GM12878 (cell line): ENCODE measurements at regions not wholly inside any gene's neighbourhood (a gene's known extent, or its start where the extent isn't known, plus 50 kb on each side); places are given as distances from the start of the nearest gene placed in this dataset.

Experiments used
- ATAC-seq: fragments of 200-7000 bp; cut with Tn5 transposase; 3 replicates; pipeline ENCODE4 v1.9.1; 2020; ENCODE audit warnings: mild to moderate bottlenecking, moderate library complexity
- BruUV-seq: library from RNA; stranded (reverse); fragments of 400-500 nt; replicated peaks from 2 replicates; lab custom pipeline; 2021; lab: Mats Ljungman, UMichigan
- CTCF ChIA-PET: fragments of 300-600 bp; sonication (Branson Sonifier 250); formaldehyde crosslinking; extraction: SDS; loops from one replicate; lab custom pipeline; 2021; ENCODE audit warnings: inconsistent platforms; lab: Yijun Ruan, JAX
- POLR2A ChIA-PET: fragments of 350-600 bp; formaldehyde crosslinking; extraction: SDS; loops from one replicate; lab custom pipeline; 2021; ENCODE audit warnings: inconsistent platforms; lab: Charles Lee
- RAD21 ChIA-PET: fragments of 300-600 bp; sonication (Branson Sonifier 250); formaldehyde crosslinking; loops from one replicate; lab custom pipeline; 2023; ENCODE audit warnings: antibody characterized with exemption; ENCODE audit not compliant: unreplicated experiment; lab: Charles Lee
- SMC1A ChIA-PET: fragments of 300-600 bp; sonication (Branson Sonifier 250); formaldehyde crosslinking; loops from one replicate; lab custom pipeline; 2023; ENCODE audit not compliant: unreplicated experiment, uncharacterized antibody; lab: Charles Lee
- DNase-seq: peaks from one replicate; pipeline ENCODE4 v3.0.0-alpha.2; 2011; ENCODE audit warnings: low read depth, low spot score
- FAIRE-seq: peaks from 3 replicates; lab custom pipeline; 2011; peaks lifted over from hg19 to GRCh38; lab: Jason Lieb, UNC
- H2AFZ ChIP-seq: 2 replicates; pipeline ENCODE4 v1.6.0; 2011; ENCODE audit warnings: low read depth, low read length, control low read depth; ENCODE audit not compliant: control insufficient read depth
- H3K27ac ChIP-seq: 2 replicates; pipeline ENCODE4 v1.5.1; 2011; ENCODE audit warnings: control low read depth; ENCODE audit not compliant: control insufficient read depth, insufficient read depth
- H3K27me3 ChIP-seq, 2 experiments: replicated peaks in 1 of 2; 2 replicates each; pipeline versions ENCODE4 v1.6.0 to v1.6.1; 2011; ENCODE audit warnings: low read length in 1 of 2; ENCODE audit not compliant: control insufficient read depth in 2 of 2, insufficient read depth in 2 of 2
- H3K36me3 ChIP-seq, 2 experiments: 2 replicates each; pipeline ENCODE4 v1.5.1; 2011; ENCODE audit warnings: low read length in 1 of 2; ENCODE audit not compliant: control insufficient read depth in 2 of 2, insufficient read depth in 2 of 2
- H3K4me1 ChIP-seq: 2 replicates; pipeline ENCODE4 v1.6.1; 2011; ENCODE audit warnings: mild to moderate bottlenecking, low read length, moderate library complexity, mixed read lengths; ENCODE audit not compliant: control insufficient read depth, insufficient read depth
- H3K4me2 ChIP-seq: 2 replicates; pipeline ENCODE4 v1.6.0; 2011; ENCODE audit warnings: control low read depth; ENCODE audit not compliant: control insufficient read depth, insufficient read depth
- H3K4me3 ChIP-seq: fragments of 200-600 bp; sonication (generic); 2 replicates; pipeline ENCODE4 v1.5.1; 2016
- H3K79me2 ChIP-seq: 2 replicates; pipeline ENCODE4 v1.6.0; 2011; ENCODE audit warnings: low read length; ENCODE audit not compliant: control insufficient read depth, insufficient read depth
- H3K9ac ChIP-seq: 2 replicates; pipeline ENCODE4 v1.8.0; 2011; ENCODE audit warnings: low read length, control low read depth, mixed read lengths; ENCODE audit not compliant: control insufficient read depth, insufficient read depth
- H3K9me3 ChIP-seq: replicated peaks from 3 replicates; pipeline ENCODE4 v1.5.1; 2011; ENCODE audit warnings: mild to moderate bottlenecking, low read length; ENCODE audit not compliant: control insufficient read depth, insufficient read depth
- H4K20me1 ChIP-seq: 2 replicates; pipeline ENCODE4 v1.6.0; 2011; ENCODE audit not compliant: control insufficient read depth, insufficient read depth
- BACH1 ChIP-seq: fragments of 450-650 bp; IDR thresholded peaks from 2 replicates; pipeline ENCODE4 v1.6.1; 2017; ENCODE audit warnings: mild to moderate bottlenecking, borderline replicate concordance
- HCFC1 ChIP-seq: fragments of 150-350 bp; IDR thresholded peaks from 2 replicates; pipeline ENCODE4 v1.6.1; 2014; ENCODE audit warnings: low read length
- MEF2A ChIP-seq: IDR thresholded peaks from 2 replicates; pipeline ENCODE4 v1.6.1; 2011; ENCODE audit warnings: low read depth, mild to moderate bottlenecking, low read length, moderate library complexity; ENCODE audit not compliant: insufficient read depth
- RUNX3 ChIP-seq: IDR thresholded peaks from 2 replicates; pipeline ENCODE4 v1.6.1; 2012; ENCODE audit warnings: low read length, inconsistent platforms
- ZBTB40 ChIP-seq: fragments of 450-650 bp; IDR thresholded peaks from 2 replicates; pipeline ENCODE4 v1.6.1; 2016; ENCODE audit warnings: mild to moderate bottlenecking, moderate library complexity, borderline replicate concordance
- WGBS: methylation state at CpG from one replicate; pipeline ENCODE4 v1.1.6; 2016; ENCODE audit warnings: low lambda C conversion rate; ENCODE audit not compliant: insufficient replicate concordance, insufficient coverage; ENCODE audit errors: missing lambda C conversion rate; 5-methylcytosine and 5-hydroxymethylcytosine counted together
- in situ Hi-C: fragments of 300-500 bp; cut with MboI; formaldehyde crosslinking; loops from 9 replicates; pipeline ENCODE4 v1.14.3; 2018; ENCODE audit warnings: mixed read lengths
- intact Hi-C: fragments of 100-400 bp; cut with micrococcal nuclease; formaldehyde crosslinking; loops from one replicate; pipeline ENCODE4 v1.14.2; 2022; ENCODE audit not compliant: unreplicated experiment

GRCh38 chr6:132952031-132952867, 137.9 kb downstream of the RPS12 start:
- Histone ChIP-seq H2AFZ (no peak overlapping the region), H4K20me1 (no peaks in the 10 kb centered on the region), H3K9ac (no peak overlapping the region), H3K4me1 (no peaks in the 10 kb centered on the region), H3K36me3 (no peaks in the 10 kb centered on the region), H3K4me2 (no peak overlapping the region), H3K27me3 (peaks cover 0 to 2% of the 10 kb centered on the region in 2 experiments; a peak in 1 of 4 replicates), H3K79me2 (no peaks in the 10 kb centered on the region), H3K9me3 (no peaks in the 10 kb centered on the region), H3K4me3 (no peak overlapping the region), H3K27ac (no peak overlapping the region)
- ChIA-PET CTCF (interaction anchor here (1.0 to 3.6 kb wide), 2 partner anchors 9 to 11 kb away, joined by 3 to 15 read pairs; no protein-coding TSS in a partner anchor), SMC1A (interaction anchor here (1.1 to 1.5 kb wide), 2 partner anchors 9 to 391 kb away, joined by 3 read pairs; no protein-coding TSS in a partner anchor), RAD21 (no interaction called here), POLR2A (no interaction called here)
- WGBS: 10% methylated on average over 6 of the region's 6 CpGs
- ATAC-seq (no peak), DNase-seq (no peak), FAIRE-seq (no peak)
- intact Hi-C loops: loop anchor here (10.0 kb wide), 1 partner anchor 277 kb away; no protein-coding TSS in a partner anchor
- BruUV-seq: no TSS peak
- in situ Hi-C loops: no loop called here
- TF ChIP-seq RUNX3: no peak
- TF ChIP-seq MEF2A: no peak
- no peak for TF ChIP-seq ZBTB40
- no peak for TF ChIP-seq HCFC1
- TF ChIP-seq BACH1: no peak
